Muscle of leg (tissue), 3 donors: ENCODE measurements at regions not wholly inside any gene's neighbourhood (a gene's known extent, or its start where the extent isn't known, plus 50 kb on each side); places are given as distances from the start of the nearest gene placed in this dataset.
A peak's percentile ranks its signal among the peaks of the same experiment; 100 is the strongest.

ENCODE experiments used
- DNase-seq: peaks from one replicate; pipeline ENCODE4 v3.0.0; 2013
- H3K27ac ChIP-seq: one replicate; pipeline ENCODE4 v1.5.1; 2013; ENCODE audit warnings: mild to moderate bottlenecking, low read length, control low read depth
- H3K27me3 ChIP-seq: one replicate; pipeline ENCODE4 v1.6.1; 2013; ENCODE audit warnings: low read length; ENCODE audit not compliant: control insufficient read depth, insufficient read depth
- H3K36me3 ChIP-seq: one replicate; pipeline ENCODE4 v1.6.1; 2013; ENCODE audit warnings: low read length; ENCODE audit not compliant: control insufficient read depth, insufficient read depth
- H3K4me1 ChIP-seq: one replicate; pipeline ENCODE4 v1.6.1; 2013; ENCODE audit warnings: low read length; ENCODE audit not compliant: control insufficient read depth, insufficient read depth
- H3K4me3 ChIP-seq: one replicate; pipeline ENCODE4 v1.5.1; 2013; ENCODE audit warnings: low read length, control low read depth
- H3K9me3 ChIP-seq: replicated peaks from 2 replicates; pipeline ENCODE4 v1.6.1; 2013; ENCODE audit warnings: low read depth, low read length; ENCODE audit not compliant: control insufficient read depth
- WGBS: methylation state at CpG from one replicate; pipeline ENCODE4 v1.1.5; 2013; ENCODE audit warnings: missing lambda C conversion rate; ENCODE audit not compliant: insufficient coverage; 5-methylcytosine and 5-hydroxymethylcytosine counted together

GRCh38 chr10:29830531-29831512 is 196.1 kb upstream of the SVIL start:
- peaks cover 5% of the 10 kb centered on the region for H3K4me1 ChIP-seq
- WGBS = no CpG with 5 or more reads among the region's 6 CpGs
- no peaks in the 10 kb centered on the region for H3K36me3 ChIP-seq
- no peak for DNase-seq
- peaks cover 7% of the 10 kb centered on the region for H3K9me3 ChIP-seq
- H3K27ac ChIP-seq = no peak overlapping the region
- no peaks in the 10 kb centered on the region for H3K27me3 ChIP-seq
- H3K4me3 ChIP-seq = no peak overlapping the region

GRCh38 chr10:29829776-29830175 is 195.0 kb upstream of the SVIL start:
- WGBS = no CpG with 5 or more reads among the region's 2 CpGs
- Histone ChIP-seq H3K9me3 (peaks cover 7% of the 10 kb centered on the region), H3K4me1 (peaks cover 5% of the 10 kb centered on the region), H3K27ac (no peak overlapping the region), H3K36me3 (no peaks in the 10 kb centered on the region), H3K4me3 (no peak overlapping the region), H3K27me3 (no peaks in the 10 kb centered on the region)
- no peak for DNase-seq

- peaks cover 7% of the 10 kb centered on the region for H3K9me3 ChIP-seq
- no peak overlapping the region for H3K27ac ChIP-seq
Observed at GRCh38 chr10:29828956-29829355, 194.2 kb upstream of the SVIL start.

GRCh38 chr10:29828440-29828894 is 193.7 kb upstream of the SVIL start:
- Histone ChIP-seq H3K4me1 (peaks cover 7% of the 10 kb centered on the region), H3K4me3 (no peak overlapping the region), H3K36me3 (no peaks in the 10 kb centered on the region), H3K9me3 (peaks cover 7% of the 10 kb centered on the region), H3K27me3 (no peaks in the 10 kb centered on the region), H3K27ac (no peak overlapping the region)
- 57% methylated on average over 1 of the region's 4 CpGs for WGBS
- no peak for DNase-seq

More at GRCh38 chr10:29828956-29829355, 194.2 kb upstream of the SVIL start:
- DNase-seq = no peak
- no peaks in the 10 kb centered on the region for H3K27me3 ChIP-seq
- no peak overlapping the region for H3K4me3 ChIP-seq
- peaks cover 5% of the 10 kb centered on the region for H3K4me1 ChIP-seq
- WGBS = 89% methylated on average over 2 of the region's 3 CpGs
- H3K36me3 ChIP-seq = no peaks in the 10 kb centered on the region

GRCh38 chr10:29827512-29827911 is 192.7 kb upstream of the SVIL start:
- no peak for DNase-seq
- no peak overlapping the region for H3K27ac ChIP-seq
- H3K27me3 ChIP-seq = no peaks in the 10 kb centered on the region
- 81% methylated on average over 3 of the region's 7 CpGs for WGBS
- peaks cover 7% of the 10 kb centered on the region for H3K9me3 ChIP-seq
- peaks cover 10% of the 10 kb centered on the region for H3K4me1 ChIP-seq
- no peaks in the 10 kb centered on the region for H3K36me3 ChIP-seq
- no peak overlapping the region for H3K4me3 ChIP-seq

- DNase-seq = no peak
- Histone ChIP-seq H3K4me1 (peaks cover 10% of the 10 kb centered on the region), H3K9me3 (peaks cover 7% of the 10 kb centered on the region), H3K27me3 (peaks cover 3% of the 10 kb centered on the region), H3K4me3 (no peak overlapping the region), H3K27ac (no peak overlapping the region), H3K36me3 (no peaks in the 10 kb centered on the region)
- WGBS = no CpG with 5 or more reads among the region's 5 CpGs
Observed at GRCh38 chr10:29826801-29827450, 192.2 kb upstream of the SVIL start.

GRCh38 chr10:29826221-29826620 is 191.4 kb upstream of the SVIL start:
- Histone ChIP-seq H3K4me1 (peaks cover 15% of the 10 kb centered on the region), H3K9me3 (peaks cover 7% of the 10 kb centered on the region), H3K36me3 (no peaks in the 10 kb centered on the region), H3K27me3 (peaks cover 3% of the 10 kb centered on the region), H3K4me3 (no peak overlapping the region), H3K27ac (no peak overlapping the region)
- no peak for DNase-seq
- WGBS = 100% methylated on average over 1 of the region's 5 CpGs

GRCh38 chr10:29823553-29824080 is 188.8 kb upstream of the SVIL start:
- Histone ChIP-seq H3K4me3 (no peak overlapping the region), H3K4me1 (peaks cover 20% of the 10 kb centered on the region), H3K27me3 (peaks cover 3% of the 10 kb centered on the region), H3K27ac (peak overlapping the region; percentile 67), H3K9me3 (no peaks in the 10 kb centered on the region), H3K36me3 (no peaks in the 10 kb centered on the region)
- peak; percentile 97 for DNase-seq
- 10% methylated on average over 4 of the region's 7 CpGs for WGBS

GRCh38 chr10:29820890-29821461 is 186.2 kb upstream of the SVIL start:
- Histone ChIP-seq H3K9me3 (no peaks in the 10 kb centered on the region), H3K27me3 (peaks cover 3% of the 10 kb centered on the region), H3K4me1 (peaks cover 23% of the 10 kb centered on the region), H3K4me3 (no peak overlapping the region), H3K27ac (peak overlapping the region; percentile 71), H3K36me3 (no peaks in the 10 kb centered on the region)
- DNase-seq = peak; percentile 95
- WGBS = 22% methylated on average over 11 of the region's 14 CpGs
